OCI-LY7 (cell line): ENCODE measurements at regions not wholly inside any gene's neighbourhood (a gene's known extent, or its start where the extent isn't known, plus 50 kb on each side); places are given as distances from the start of the nearest gene placed in this dataset.

Experiments used
- BruUV-seq: library from RNA; stranded (reverse); fragments of 400-500 nt; replicated peaks from 2 replicates; lab custom pipeline; 2021; lab: Mats Ljungman, UMichigan
- CTCF ChIA-PET: fragments of 300-600 bp; sonication (Branson Sonifier 250); formaldehyde crosslinking; loops from one replicate; lab custom pipeline; 2022; ENCODE audit warnings: antibody characterized with exemption; ENCODE audit not compliant: unreplicated experiment; lab: Charles Lee
- POLR2A ChIA-PET: fragments of 300-600 bp; sonication (Branson Sonifier 250); formaldehyde crosslinking; loops from one replicate; lab custom pipeline; 2022; ENCODE audit warnings: antibody characterized with exemption; lab: Charles Lee
- DNase-seq: peaks from one replicate; pipeline ENCODE4 v3.0.0-alpha.2; 2015; ENCODE audit warnings: low spot score
- H2AFZ ChIP-seq: fragments of 200-600 bp; sonication (generic), shearing (Covaris generic); 2 replicates; pipeline ENCODE4 v1.6.1; 2014; ENCODE audit warnings: mild to moderate bottlenecking, antibody characterized with exemption, low read length, moderate library complexity
- H3K27ac ChIP-seq: fragments of 200-600 bp; sonication (generic); 2 replicates; pipeline ENCODE4 v1.5.1; 2014; ENCODE audit warnings: mixed run types, low read depth, mild to moderate bottlenecking, moderate library complexity, low read length, inconsistent platforms; ENCODE audit not compliant: poor library complexity, severe bottlenecking
- H3K36me3 ChIP-seq: fragments of 200-600 bp; sonication (generic); 2 replicates; pipeline ENCODE4 v1.6.1; 2014; ENCODE audit warnings: mild to moderate bottlenecking, antibody characterized with exemption, low read length, moderate library complexity, mixed read lengths; ENCODE audit not compliant: insufficient read depth
- H3K4me1 ChIP-seq: fragments of 200-600 bp; sonication (generic); 2 replicates; pipeline ENCODE4 v1.5.1; 2014; ENCODE audit warnings: mild to moderate bottlenecking, low read length; ENCODE audit not compliant: insufficient read depth, poor library complexity, severe bottlenecking
- H3K4me2 ChIP-seq: fragments of 200-600 bp; sonication (generic); 2 replicates; pipeline ENCODE4 v1.6.1; 2014; ENCODE audit warnings: mild to moderate bottlenecking, low read length
- H3K4me3 ChIP-seq: fragments of 200-600 bp; sonication (generic); 2 replicates; pipeline ENCODE4 v1.5.1; 2014; ENCODE audit warnings: mild to moderate bottlenecking, low read depth, low read length; ENCODE audit not compliant: poor library complexity, severe bottlenecking
- H3K79me2 ChIP-seq: fragments of 200-600 bp; sonication (generic); 2 replicates; pipeline ENCODE4 v1.6.1; 2016; ENCODE audit warnings: low read depth, mild to moderate bottlenecking, low read length, moderate library complexity, mixed read lengths; ENCODE audit not compliant: insufficient read depth
- H3K9me2 ChIP-seq: fragments of 200-600 bp; sonication (generic); 2 replicates; pipeline ENCODE4 v1.6.1; 2016; ENCODE audit warnings: mild to moderate bottlenecking, low read length, mixed read lengths; ENCODE audit not compliant: insufficient read depth
- H3K9me3 ChIP-seq: fragments of 200-600 bp; sonication (generic); 2 replicates; pipeline ENCODE4 v1.6.1; 2014; ENCODE audit warnings: mild to moderate bottlenecking, mixed run types, low read length, mixed read lengths
- H4K20me1 ChIP-seq: fragments of 200-600 bp; sonication (generic); 2 replicates; pipeline ENCODE4 v1.6.1; 2014; ENCODE audit warnings: mild to moderate bottlenecking, antibody characterized with exemption, low read length, moderate library complexity, mixed read lengths; ENCODE audit not compliant: insufficient read depth
- CTCF ChIP-seq: fragments of 200-600 bp; sonication (generic); conservative IDR thresholded peaks from 2 replicates; pipeline ENCODE4 v1.5.1; 2014; ENCODE audit warnings: mild to moderate bottlenecking, antibody characterized with exemption, low read length, moderate library complexity, mixed read lengths
- EZH2phosphoT487 ChIP-seq: fragments of 200-600 bp; sonication (generic); IDR thresholded peaks from 2 replicates; pipeline ENCODE4 v1.6.1; 2018; ENCODE audit warnings: low read depth, borderline replicate concordance, mild to moderate bottlenecking, mixed run types, antibody characterized with exemption, low read length, moderate library complexity, mixed read lengths
- intact Hi-C: fragments of 100-400 bp; cut with micrococcal nuclease; formaldehyde crosslinking; loops from one replicate; pipeline ENCODE4 v1.10.0; 2022; ENCODE audit not compliant: unreplicated experiment

- intact Hi-C loops, result no loop called here
- H2AFZ ChIP-seq, result no peak overlapping the region
- CTCF ChIA-PET, result no interaction called here
- no peak overlapping the region for H3K27ac ChIP-seq
- H4K20me1 ChIP-seq, result no peaks in the 10 kb centered on the region
- no peaks in the 10 kb centered on the region for H3K79me2 ChIP-seq
- no peaks in the 10 kb centered on the region for H3K9me2 ChIP-seq
- no peak for TF ChIP-seq CTCF
- TF ChIP-seq EZH2phosphoT487, result no peak
- no peaks in the 10 kb centered on the region for H3K9me3 ChIP-seq
- H3K4me3 ChIP-seq, result no peak overlapping the region
- H3K36me3 ChIP-seq, result no peaks in the 10 kb centered on the region
- POLR2A ChIA-PET, result interaction anchor here (0.8 to 1.0 kb wide), 2 partner anchors 19 to 24 kb away, joined by 3 to 6 read pairs; no protein-coding TSS in a partner anchor
- BruUV-seq, result no TSS peak
- no peak overlapping the region for H3K4me2 ChIP-seq
- no peaks in the 10 kb centered on the region for H3K4me1 ChIP-seq
- no peak for DNase-seq
Measured at GRCh38 chr7:131272086-131272485, 55.6 kb upstream of the MKLN1 start.

GRCh38 chr7:131274986-131275385 is 52.7 kb upstream of the MKLN1 start:
- Histone ChIP-seq H3K27ac (no peak overlapping the region), H3K4me3 (no peak overlapping the region), H4K20me1 (no peaks in the 10 kb centered on the region), H3K9me3 (no peaks in the 10 kb centered on the region), H3K79me2 (no peaks in the 10 kb centered on the region), H3K4me1 (no peaks in the 10 kb centered on the region), H3K36me3 (no peaks in the 10 kb centered on the region), H3K9me2 (no peaks in the 10 kb centered on the region), H3K4me2 (no peak overlapping the region), H2AFZ (no peak overlapping the region)
- no peak for TF ChIP-seq CTCF
- TF ChIP-seq EZH2phosphoT487, result no peak
- ChIA-PET CTCF (no interaction called here), POLR2A (interaction anchor here (0.6 to 1.6 kb wide), 6 partner anchors 12 to 508 kb away, joined by 3 to 8 read pairs (median 4); partner anchors contain the start of gene MKLN1)
- intact Hi-C loops, result no loop called here
- DNase-seq, result no peak
- BruUV-seq, result no TSS peak

GRCh38 chr7:131276190-131276589 is 51.5 kb upstream of the MKLN1 start:
- no peaks in the 10 kb centered on the region for H3K9me3 ChIP-seq
- CTCF ChIA-PET, result no interaction called here

More at GRCh38 chr7:131276190-131276589, 51.5 kb upstream of the MKLN1 start:
- Histone ChIP-seq H3K4me3 (no peak overlapping the region), H4K20me1 (no peaks in the 10 kb centered on the region), H2AFZ (no peak overlapping the region), H3K9me2 (no peaks in the 10 kb centered on the region), H3K4me1 (no peaks in the 10 kb centered on the region), H3K27ac (no peak overlapping the region), H3K79me2 (no peaks in the 10 kb centered on the region), H3K4me2 (no peak overlapping the region), H3K36me3 (no peaks in the 10 kb centered on the region)
- BruUV-seq, result no TSS peak
- POLR2A ChIA-PET, result interaction anchor here (1.6 kb wide), 1 partner anchor 51 kb away, joined by 4 read pairs; the partner anchor contains the start of gene MKLN1
- no peak for DNase-seq
- intact Hi-C loops, result no loop called here
- TF ChIP-seq EZH2phosphoT487, result no peak
- TF ChIP-seq CTCF, result no peak
